HG02852 (cell line): ENCODE measurements at regions not wholly inside any gene's neighbourhood (a gene's known extent, or its start where the extent isn't known, plus 50 kb on each side); places are given as distances from the start of the nearest gene placed in this dataset.

Experiments used
- ATAC-seq: cut with Tn5 transposase; IDR thresholded peaks from one replicate; pipeline ENCODE4 v1.9.1; 2021; ENCODE audit warnings: mild to moderate bottlenecking, moderate library complexity; ENCODE audit not compliant: unreplicated experiment

DNA sequence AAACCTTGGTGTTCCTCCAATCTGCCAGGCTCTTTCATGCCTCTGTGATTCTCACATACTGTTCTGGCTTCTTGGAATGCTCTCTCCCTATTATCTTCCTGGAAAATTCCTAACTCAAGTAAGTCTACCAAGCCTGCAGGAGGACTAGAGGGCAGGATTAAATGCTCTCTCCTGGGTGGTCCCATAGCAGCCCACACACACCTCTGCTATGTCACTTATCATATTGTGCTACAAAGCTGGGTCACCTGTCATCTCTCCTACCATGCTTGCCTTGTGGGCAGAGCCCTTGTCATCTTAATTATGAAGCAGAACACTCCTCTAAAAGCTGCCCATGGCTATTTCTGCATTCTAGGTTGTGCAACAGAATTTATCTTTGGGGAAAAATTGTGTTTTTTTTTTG lies 344.5 kb upstream of the NOCT start:
- no peak for ATAC-seq

GRCh38 chr4:138670681-138671080 lies 344.9 kb upstream of the NOCT start:
- no peak for ATAC-seq

GRCh38 chr4:138669479-138670315 lies 345.9 kb upstream of the NOCT start:
- ATAC-seq, result no peak

DNA sequence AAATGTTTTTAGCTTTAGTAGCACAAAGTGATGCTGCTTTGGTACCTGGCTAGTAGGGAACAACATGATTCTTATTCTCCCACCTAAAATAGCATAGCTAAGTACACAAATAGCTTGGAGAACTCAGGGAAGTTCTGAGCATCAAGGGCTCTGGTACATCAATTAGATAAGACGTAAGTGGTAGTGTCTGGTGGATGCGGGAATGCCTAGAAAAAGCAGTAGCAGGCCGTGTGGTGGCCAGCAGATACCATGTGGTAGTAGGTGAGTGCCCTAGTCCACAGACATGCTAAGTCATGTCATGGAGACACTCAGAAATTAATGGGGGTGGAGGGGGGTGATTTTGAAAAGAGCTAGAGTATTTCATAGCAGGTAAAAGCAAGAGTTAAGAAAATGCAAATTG lies 347.3 kb upstream of the NOCT start:
- ATAC-seq, result no peak

GRCh38 chr4:138666366-138666765 lies 349.2 kb upstream of the NOCT start:
- ATAC-seq, result no peak

- no peak for ATAC-seq
Measured at GRCh38 chr4:138665851-138666250, 349.7 kb upstream of the NOCT start.

DNA sequence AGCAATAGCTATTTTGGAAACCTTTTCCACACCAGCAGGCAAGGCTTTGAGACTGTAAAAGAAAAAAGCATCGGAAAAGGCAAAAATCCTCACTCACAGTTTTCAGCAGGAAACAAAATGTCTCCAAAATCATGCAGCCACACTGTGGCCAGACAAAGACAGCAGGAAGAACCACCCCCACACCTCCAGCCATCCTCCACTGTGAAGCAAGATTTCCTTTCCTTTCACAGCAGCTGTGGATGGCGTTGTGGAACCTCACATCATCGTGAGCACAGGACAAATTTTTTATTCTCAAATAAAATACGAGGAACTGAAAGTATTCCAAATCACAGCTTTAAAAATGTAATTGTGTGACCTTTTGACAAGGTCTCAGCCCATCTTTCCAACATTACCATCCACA lies 351.7 kb upstream of the NOCT start:
- ATAC-seq, result no peak

- no peak for ATAC-seq
Measured at GRCh38 chr4:138659812-138660316, 355.7 kb upstream of the NOCT start.

DNA sequence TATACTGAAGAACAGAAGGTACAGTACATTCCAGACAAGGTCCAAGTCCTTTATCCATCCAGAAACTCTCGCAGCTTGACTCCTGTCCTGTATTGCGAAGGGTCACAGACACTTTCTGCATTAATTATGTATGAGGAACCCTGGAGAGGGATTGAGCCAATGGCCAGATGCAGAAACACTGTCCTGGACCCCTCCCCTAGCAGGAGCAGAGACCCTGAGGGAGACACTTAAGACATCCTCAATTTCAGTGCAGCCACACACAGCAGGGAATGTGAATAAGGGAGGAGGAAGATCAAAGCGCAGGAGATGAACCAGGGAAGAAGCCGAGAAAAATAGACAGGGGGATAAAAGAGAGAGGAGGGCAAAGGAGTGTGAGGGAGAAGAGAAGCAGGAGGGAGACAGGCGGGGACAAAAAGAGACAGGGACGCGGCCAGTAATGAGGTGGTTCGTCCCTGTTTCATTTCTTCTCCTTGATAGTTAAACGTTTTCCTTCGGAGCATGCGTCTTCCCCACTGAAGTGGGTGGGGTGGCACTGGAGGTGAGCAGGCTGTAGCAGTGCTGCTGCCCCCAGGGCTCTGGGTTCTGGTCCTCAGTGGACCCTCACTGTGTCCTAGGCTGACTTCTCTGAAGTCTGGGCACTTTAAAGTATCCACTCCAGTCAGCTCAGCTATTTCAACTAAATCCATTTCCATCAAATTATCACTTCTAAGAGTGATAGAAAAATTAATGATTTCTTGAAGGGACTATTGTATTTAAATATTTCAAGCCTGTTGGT lies 356.4 kb upstream of the NOCT start:
- no peak for ATAC-seq

DNA sequence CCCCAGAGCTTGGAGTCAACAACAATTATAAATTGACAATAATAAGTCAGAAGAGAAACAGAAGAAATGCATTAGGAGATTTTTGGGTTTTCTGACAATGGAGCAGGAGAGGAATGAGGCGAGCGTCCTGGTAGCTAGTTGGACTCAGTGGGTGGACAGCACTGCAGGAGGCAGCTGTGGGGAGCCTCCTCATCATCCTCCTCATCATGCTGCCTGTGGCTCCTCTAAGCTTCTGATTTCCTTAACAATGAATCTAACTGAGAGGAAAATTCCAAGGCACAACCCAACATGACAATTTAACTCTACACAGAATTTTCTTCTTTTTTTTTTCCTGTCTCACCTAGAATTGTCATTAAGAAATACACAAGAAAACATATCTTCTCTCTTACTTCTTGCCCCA lies 357.1 kb upstream of the NOCT start:
- ATAC-seq, result no peak

DNA sequence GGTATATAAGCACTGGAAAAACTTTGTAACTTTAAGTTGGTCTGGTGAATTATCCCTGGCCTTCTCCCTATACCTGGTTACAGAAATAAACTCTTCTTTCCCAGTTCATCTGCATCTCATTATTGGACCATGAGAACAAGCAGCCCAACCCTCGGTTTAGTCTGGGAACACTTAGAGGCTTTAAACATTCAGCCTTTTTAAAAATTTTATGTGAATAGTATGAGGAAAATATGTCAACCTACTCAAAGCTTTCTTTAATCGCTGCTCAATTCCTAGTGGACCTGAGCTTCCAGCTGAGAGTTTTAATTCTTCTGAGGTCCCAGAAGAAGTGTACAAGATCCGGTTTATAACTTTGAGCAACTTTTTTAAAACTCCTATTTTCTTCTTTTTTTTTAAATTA lies 358.6 kb upstream of the NOCT start:
- ATAC-seq, result no peak

- no peak for ATAC-seq
Measured at GRCh38 chr4:138655985-138656384, 359.6 kb upstream of the NOCT start.

DNA sequence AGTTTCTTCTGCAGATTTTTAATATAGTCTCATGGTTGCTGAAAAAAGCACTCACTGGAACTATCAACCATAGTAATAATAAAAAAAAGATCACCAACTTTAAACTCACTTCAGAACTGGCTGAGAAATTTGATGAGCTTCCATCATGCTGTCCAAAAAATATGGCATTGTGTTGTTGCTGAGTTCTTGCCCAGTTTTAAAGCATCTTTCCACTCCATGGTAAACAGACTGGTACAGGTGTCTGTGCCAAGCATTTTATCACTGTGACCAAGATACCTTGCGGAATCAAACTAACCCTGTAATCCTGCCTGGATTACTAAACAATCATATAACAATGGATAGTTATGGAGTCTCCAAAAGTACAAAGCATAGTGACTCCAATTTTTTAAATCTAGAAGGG lies 360.3 kb upstream of the NOCT start:
- ATAC-seq, result no peak

DNA sequence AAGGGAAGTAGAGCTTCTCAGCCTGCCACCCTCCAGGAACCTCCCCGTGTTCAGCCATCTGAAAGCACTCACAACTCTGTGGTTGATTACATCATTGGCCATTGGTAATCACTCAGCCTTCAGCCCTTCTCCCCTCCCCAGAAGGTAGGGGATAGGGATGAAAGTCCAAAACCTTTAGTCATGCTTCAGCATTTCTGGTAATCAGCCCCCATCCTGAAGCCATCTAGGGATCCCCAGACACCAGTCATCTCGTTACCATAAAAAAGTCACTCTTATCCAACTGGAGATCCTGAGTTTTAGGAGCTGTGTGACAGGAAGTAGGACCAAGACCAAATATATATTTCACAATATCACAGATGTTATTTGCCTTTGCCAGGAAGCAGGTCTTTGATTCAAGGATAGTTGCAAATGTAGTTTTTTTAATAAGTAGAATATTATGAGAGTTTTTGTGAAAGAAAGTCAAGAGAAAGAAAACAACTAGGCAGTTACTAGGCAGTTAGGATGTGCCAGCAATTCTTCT lies 364.6 kb upstream of the NOCT start:
- no peak for ATAC-seq

GRCh38 chr4:138650495-138650894 lies 365.1 kb upstream of the NOCT start:
- no peak for ATAC-seq

GRCh38 chr4:138647433-138647832 lies 368.1 kb upstream of the NOCT start:
- ATAC-seq, result no peak

DNA sequence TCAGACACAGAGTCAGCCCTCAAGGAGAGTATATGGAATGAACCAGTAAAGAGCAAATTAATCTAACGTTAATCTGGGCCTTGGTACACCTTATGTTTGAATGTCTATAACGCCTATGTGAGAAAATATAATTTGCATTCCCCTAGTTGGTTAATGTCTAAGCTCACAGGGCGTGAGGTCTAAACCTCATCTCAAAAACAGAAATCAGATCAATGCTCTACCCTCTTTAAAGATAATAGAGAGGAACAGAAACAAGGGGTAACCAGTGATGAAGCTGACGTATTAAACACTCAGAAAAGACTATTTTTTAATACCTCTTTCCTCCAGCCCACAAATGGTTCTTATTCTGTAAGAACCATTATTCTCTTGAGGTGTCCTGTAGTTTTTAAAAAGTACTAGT lies 369.2 kb upstream of the NOCT start:
- no peak for ATAC-seq

- ATAC-seq, result no peak
Measured at GRCh38 chr4:138645289-138645688, 370.3 kb upstream of the NOCT start.

DNA sequence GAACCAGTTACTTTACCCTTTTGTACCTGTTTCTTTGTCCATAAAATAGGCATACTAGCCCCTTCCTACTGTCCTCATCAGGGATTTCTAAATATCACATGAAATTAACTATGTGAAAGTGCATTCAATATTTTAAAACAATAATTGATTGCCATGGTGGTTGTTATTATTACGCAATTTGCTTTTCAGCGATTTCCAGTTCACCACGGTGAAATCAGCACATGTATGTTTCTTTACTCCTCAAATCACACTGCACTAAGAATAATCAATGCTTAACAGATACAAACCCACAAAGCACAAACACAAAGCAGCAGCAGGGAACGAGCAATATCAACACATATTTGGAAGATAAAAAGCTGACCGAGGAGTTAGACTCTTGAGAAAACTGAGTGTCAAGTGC lies 371.3 kb upstream of the NOCT start:
- no peak for ATAC-seq

DNA sequence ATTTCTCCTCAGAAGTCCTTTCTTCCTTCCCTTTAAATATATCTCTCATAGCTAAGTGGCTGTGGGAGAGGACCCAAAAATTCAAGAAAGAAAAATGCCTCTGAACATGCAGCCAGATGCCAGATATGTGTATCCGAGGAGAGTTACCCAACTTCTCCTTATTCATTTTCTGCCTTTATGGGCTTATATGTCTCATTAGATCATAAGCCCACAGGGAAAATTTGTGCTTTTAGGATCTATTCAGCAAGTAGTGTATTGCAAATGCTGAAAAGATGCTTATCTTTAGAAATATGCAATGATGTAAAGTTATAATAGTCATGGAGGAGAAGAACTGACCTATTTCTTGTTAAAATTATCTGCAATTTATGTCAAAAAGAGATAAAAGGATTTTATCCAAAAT lies 371.8 kb upstream of the NOCT start:
- ATAC-seq, result no peak

DNA sequence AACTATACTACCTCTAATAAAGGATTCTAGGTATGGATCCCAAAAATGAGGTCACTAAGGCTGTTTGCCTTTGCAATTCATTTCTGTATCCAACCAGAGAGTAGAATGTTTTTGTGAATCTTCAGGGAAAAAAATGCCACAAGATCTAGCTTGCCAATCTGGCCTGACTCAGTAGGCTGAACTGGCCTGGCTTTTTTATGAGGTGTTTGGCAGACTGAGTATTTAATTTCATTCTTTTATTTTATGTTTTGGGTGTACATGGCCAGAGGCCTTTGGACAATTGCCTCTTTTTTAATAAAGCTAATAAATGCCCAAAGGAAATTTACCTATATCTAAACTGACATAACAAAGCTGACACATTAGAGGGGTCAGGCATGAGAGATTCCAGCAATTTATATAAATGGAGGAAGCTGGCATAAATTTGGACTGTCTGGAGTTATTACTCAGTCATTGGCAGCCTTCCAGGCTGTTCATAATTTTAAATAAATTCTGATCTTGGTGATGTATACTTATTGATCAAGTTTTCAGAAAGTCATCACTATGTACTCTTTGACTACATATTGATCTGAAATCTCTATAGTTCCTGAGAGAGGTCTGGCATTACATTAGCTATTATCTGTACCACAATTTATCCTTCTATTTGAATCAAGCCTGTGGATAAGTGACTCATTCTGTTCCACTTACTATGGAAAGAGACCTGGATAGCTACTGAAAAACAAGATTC lies 376.4 kb upstream of the NOCT start:
- no peak for ATAC-seq
